Calu3 (cell line): ENCODE measurements at regions not wholly inside any gene's neighbourhood (a gene's known extent, or its start where the extent isn't known, plus 50 kb on each side); places are given as distances from the start of the nearest gene placed in this dataset.

Experiments used
- BruUV-seq: library from RNA; stranded (reverse); fragments of 400-500 nt; replicated peaks from 2 replicates; lab custom pipeline; 2021; lab: Mats Ljungman, UMichigan
- CTCF ChIA-PET: fragments of 300-600 bp; sonication (Branson Sonifier 250); formaldehyde crosslinking; loops from one replicate; lab custom pipeline; 2022; ENCODE audit warnings: antibody characterized with exemption; lab: Charles Lee
- DNase-seq: peaks from one replicate; pipeline ENCODE4 v3.0.0; 2022
- H3K27ac Mint-ChIP-seq: one replicate; pipeline ENCODE4 v1.8.0; 2022; ENCODE audit warnings: mixed read lengths; ENCODE audit not compliant: unreplicated experiment
- H3K27me3 Mint-ChIP-seq: one replicate; pipeline ENCODE4 v1.8.0; 2022; ENCODE audit warnings: mixed read lengths; ENCODE audit not compliant: unreplicated experiment
- H3K36me3 Mint-ChIP-seq: one replicate; pipeline ENCODE4 v1.8.0; 2022; ENCODE audit warnings: mild to moderate bottlenecking, moderate library complexity, mixed read lengths; ENCODE audit not compliant: insufficient read depth, unreplicated experiment
- H3K4me1 Mint-ChIP-seq: one replicate; pipeline ENCODE4 v1.8.0; 2022; ENCODE audit warnings: mild to moderate bottlenecking, low read depth, mixed read lengths; ENCODE audit not compliant: unreplicated experiment
- H3K4me3 Mint-ChIP-seq: one replicate; pipeline ENCODE4 v1.8.0; 2022; ENCODE audit warnings: mild to moderate bottlenecking, low read depth, moderate library complexity, mixed read lengths; ENCODE audit not compliant: unreplicated experiment
- H3K9me3 Mint-ChIP-seq: one replicate; pipeline ENCODE4 v1.8.0; 2022; ENCODE audit warnings: low read depth, mixed read lengths; ENCODE audit not compliant: unreplicated experiment
- CTCF ChIP-seq: fragments of 200-600 bp; IDR thresholded peaks from one replicate; pipeline ENCODE4 v1.8.0; 2022; ENCODE audit warnings: antibody characterized with exemption; ENCODE audit not compliant: unreplicated experiment
- intact Hi-C: fragments of 100-400 bp; cut with micrococcal nuclease; formaldehyde crosslinking; loops from one replicate; pipeline ENCODE4 v1.10.0; 2022; ENCODE audit not compliant: unreplicated experiment

GRCh38 chr14:66369157-66369697 is 116.9 kb upstream of the CCDC196 start:
- intact Hi-C loops: no loop called here

GRCh38 chr14:66371776-66372175 is 114.4 kb upstream of the CCDC196 start:
- CTCF ChIA-PET: no interaction called here
- no TSS peak for BruUV-seq
- Mint-ChIP-seq H3K9me3 (no peaks in the 10 kb centered on the region), H3K27ac (no peak overlapping the region), H3K4me1 (no peaks in the 10 kb centered on the region), H3K4me3 (no peak overlapping the region), H3K27me3 (no peaks in the 10 kb centered on the region), H3K36me3 (no peaks in the 10 kb centered on the region)
- intact Hi-C loops: no loop called here
- no peak for DNase-seq
- TF ChIP-seq CTCF: no peak

More at GRCh38 chr14:66369157-66369697, 116.9 kb upstream of the CCDC196 start:
- no peak for DNase-seq
- no peaks in the 10 kb centered on the region for H3K27me3 Mint-ChIP-seq
- no TSS peak for BruUV-seq
- no peak for TF ChIP-seq CTCF
- no peaks in the 10 kb centered on the region for H3K4me1 Mint-ChIP-seq
- no peak overlapping the region for H3K27ac Mint-ChIP-seq
- H3K4me3 Mint-ChIP-seq: no peak overlapping the region
- no peaks in the 10 kb centered on the region for H3K36me3 Mint-ChIP-seq
- H3K9me3 Mint-ChIP-seq: no peaks in the 10 kb centered on the region
- CTCF ChIA-PET: no interaction called here

- H3K27ac Mint-ChIP-seq: no peak overlapping the region
- TF ChIP-seq CTCF: no peak
- CTCF ChIA-PET: no interaction called here
- no peak for DNase-seq
- no peaks in the 10 kb centered on the region for H3K36me3 Mint-ChIP-seq
- BruUV-seq: no TSS peak
- no peaks in the 10 kb centered on the region for H3K9me3 Mint-ChIP-seq
- intact Hi-C loops: no loop called here
- no peaks in the 10 kb centered on the region for H3K27me3 Mint-ChIP-seq
- H3K4me1 Mint-ChIP-seq: peaks cover 11% of the 10 kb centered on the region
- H3K4me3 Mint-ChIP-seq: no peak overlapping the region
Observed at GRCh38 chr14:66375046-66375964, 110.9 kb upstream of the CCDC196 start.

- intact Hi-C loops: no loop called here
Observed at GRCh38 chr14:66377574-66377973, 108.6 kb upstream of the CCDC196 start.

More at GRCh38 chr14:66377574-66377973, 108.6 kb upstream of the CCDC196 start:
- no TSS peak for BruUV-seq
- TF ChIP-seq CTCF: no peak
- H3K4me3 Mint-ChIP-seq: no peak overlapping the region
- H3K36me3 Mint-ChIP-seq: no peaks in the 10 kb centered on the region
- DNase-seq: no peak
- H3K4me1 Mint-ChIP-seq: peaks cover 19% of the 10 kb centered on the region
- H3K27me3 Mint-ChIP-seq: no peaks in the 10 kb centered on the region
- CTCF ChIA-PET: no interaction called here
- no peaks in the 10 kb centered on the region for H3K9me3 Mint-ChIP-seq
- H3K27ac Mint-ChIP-seq: no peak overlapping the region
